D721Med (cell line): ENCODE measurements at regions not wholly inside any gene's neighbourhood (a gene's known extent, or its start where the extent isn't known, plus 50 kb on each side); places are given as distances from the start of the nearest gene placed in this dataset.

Experiments
- DNase-seq: peaks from one replicate; pipeline ENCODE4 v3.0.0; 2011; ENCODE audit warnings: low spot score; ENCODE audit not compliant: insufficient read length
- FAIRE-seq: peaks from 2 replicates; lab custom pipeline; 2011; peaks lifted over from hg19 to GRCh38; lab: Jason Lieb, UNC
- TF ChIP-seq, protein P1 (sequence below): IDR thresholded peaks from 2 replicates; pipeline ENCODE4 v1.5.1; 2012; ENCODE audit warnings: mild to moderate bottlenecking, control low read depth; ENCODE audit not compliant: insufficient read depth; ENCODE audit errors: missing control alignments

DNA sequence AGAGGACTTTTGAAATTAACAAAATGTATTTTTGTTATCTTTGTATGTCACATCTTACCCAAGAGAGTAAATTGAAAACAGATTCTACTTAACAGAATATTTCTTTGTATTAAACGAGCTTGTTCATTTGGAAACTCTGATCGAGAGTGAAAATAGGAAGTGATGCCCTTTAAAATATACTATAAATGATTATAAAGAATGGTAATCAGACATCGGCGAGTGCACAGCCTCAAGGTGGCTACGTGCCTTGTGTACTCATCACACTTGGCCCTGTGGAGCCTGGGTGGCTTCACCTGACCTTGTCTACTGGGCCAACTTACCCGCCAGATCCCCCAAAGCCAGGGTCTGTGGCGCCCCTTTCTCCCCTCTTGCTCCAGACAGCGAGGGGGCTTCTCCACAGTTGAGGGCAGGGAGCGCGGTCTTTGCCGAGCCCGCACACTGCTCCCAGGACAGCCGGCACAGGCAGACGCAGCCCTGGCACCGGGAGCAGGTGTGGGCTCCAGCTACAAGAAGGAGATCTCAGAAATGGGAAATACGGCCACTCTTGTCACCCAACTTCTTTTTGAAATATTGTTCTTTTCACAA is 243.2 kb downstream of the CEMIP2 start:
- FAIRE-seq = no peak
- no peak for DNase-seq
- TF ChIP-seq, protein P1, sequence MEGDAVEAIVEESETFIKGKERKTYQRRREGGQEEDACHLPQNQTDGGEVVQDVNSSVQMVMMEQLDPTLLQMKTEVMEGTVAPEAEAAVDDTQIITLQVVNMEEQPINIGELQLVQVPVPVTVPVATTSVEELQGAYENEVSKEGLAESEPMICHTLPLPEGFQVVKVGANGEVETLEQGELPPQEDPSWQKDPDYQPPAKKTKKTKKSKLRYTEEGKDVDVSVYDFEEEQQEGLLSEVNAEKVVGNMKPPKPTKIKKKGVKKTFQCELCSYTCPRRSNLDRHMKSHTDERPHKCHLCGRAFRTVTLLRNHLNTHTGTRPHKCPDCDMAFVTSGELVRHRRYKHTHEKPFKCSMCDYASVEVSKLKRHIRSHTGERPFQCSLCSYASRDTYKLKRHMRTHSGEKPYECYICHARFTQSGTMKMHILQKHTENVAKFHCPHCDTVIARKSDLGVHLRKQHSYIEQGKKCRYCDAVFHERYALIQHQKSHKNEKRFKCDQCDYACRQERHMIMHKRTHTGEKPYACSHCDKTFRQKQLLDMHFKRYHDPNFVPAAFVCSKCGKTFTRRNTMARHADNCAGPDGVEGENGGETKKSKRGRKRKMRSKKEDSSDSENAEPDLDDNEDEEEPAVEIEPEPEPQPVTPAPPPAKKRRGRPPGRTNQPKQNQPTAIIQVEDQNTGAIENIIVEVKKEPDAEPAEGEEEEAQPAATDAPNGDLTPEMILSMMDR = no peak

DNA sequence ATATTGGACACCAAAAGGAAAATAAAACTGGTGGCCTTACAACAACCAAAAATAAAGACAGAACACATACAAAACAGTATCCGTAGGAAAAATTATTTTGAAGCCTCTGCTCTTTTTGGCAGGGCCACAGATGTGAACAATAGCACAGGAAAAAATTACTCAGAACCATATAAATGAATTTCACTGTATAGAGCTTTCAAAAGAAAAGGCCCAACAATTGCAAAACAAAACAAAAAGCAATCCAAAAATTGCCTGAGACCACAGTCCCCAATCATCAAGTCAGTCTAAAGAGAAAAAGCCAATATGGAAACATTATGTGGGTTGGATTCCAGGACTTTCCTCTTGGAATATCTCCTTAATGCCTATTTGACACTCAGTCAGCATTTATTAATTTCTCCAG is 243.8 kb downstream of the CEMIP2 start:
- no peak for FAIRE-seq
- DNase-seq = no peak
- TF ChIP-seq, protein P1 = no peak

DNA sequence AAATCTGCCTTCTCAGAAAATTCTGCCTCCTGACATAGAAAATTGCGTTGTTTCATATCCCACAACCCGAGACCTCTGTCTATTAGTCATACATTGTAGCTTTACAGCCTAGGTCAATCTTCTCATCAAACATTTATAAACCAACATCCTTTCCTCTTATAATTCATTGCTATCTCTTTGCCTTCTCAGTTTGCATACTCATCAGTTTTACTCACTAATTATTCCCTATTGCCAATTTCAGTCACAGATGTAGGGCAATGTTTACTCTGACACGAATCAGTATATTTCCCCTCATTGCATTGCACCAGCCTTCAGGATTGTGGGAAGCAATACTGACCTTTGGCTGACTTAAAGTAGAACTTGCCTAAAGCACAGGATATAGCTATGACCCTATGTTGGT is 247.2 kb downstream of the CEMIP2 start:
- no peak for FAIRE-seq
- DNase-seq = no peak
- TF ChIP-seq, protein P1 = no peak

DNA sequence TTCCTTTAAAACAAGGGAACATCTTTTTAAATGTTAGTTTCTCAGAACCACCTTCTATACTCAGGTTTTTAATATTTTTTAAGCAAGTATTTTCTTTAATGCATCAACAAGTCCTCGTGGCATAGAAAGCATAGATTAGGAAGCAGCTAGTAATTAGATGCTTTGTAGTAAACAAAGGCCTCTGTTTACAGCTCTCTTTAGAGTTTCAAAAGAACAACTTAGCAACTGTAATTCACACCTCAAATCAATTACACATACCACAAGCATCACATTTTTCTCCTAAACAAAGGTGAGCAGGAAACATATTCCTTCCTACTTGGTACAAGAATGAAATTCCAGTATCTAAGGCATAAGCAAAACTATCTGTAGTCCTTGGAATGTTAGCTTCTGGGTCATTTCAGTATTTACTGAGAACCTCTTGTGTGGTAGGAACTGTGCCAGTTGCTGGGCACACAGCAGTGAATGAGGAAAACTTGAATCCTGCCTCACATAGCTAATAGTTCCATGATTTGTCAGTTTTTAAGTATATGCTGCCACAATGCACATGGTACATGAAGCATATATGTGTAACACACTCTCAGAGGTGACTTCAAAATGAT is 249.1 kb downstream of the CEMIP2 start:
- DNase-seq (no peak), FAIRE-seq (no peak)
- TF ChIP-seq, protein P1 = no peak

DNA sequence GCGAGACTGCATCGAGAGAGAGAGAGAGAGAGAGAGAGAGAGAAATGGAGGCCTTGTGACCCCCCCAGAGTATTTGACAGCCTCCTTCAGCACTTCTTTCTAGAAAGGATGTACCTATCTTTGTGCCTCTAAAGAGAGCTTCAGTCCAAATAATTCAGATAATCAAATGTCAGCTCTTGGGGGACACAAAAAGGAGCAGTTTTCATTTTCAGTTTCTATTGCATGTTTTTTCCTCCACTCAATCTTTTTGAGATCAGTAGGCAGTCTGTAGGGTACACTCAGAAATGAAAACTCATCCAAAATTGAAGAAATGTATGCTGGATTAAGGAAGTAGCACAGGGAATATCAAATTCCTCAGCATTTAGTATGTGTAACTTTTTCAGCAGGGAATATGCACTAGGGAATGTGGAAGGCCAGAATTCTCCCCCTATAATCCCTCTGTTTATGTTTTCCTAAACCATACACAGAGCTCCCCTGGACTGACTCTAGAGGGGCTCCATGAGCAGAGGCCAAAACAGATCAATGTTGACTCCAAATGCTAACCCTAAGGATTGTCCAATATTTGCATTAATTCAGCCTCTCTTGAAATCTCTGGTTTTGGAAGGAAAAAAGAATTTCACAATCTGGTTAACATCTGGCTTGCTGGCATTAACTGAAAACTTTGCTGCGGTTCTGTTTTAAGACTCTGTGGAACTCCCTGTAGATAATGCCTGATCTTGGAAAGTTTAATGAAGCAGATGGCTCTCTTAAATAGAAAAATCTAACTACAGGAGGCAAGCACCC is 250.1 kb downstream of the CEMIP2 start:
- DNase-seq (no peak), FAIRE-seq (no peak)
- TF ChIP-seq, protein P1 = no peak

DNA sequence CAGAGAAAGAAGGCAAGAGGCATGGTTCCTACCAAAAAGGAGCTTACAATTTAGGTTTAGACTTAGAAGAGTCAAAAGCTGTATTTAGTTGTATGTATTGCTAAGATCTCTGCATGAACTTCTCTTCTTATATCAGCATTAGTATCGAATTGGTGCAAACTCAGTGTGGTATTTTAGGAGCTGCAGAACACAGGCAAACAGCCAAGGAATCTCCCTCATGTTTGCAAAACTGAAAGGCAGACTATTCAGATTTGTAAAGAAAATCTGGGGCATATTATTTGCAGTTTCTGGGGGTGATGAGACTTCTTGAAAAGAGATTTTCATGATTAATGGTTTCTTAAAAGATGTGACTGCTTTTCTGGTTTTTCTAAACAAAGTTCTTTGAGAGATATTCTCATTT is 252.7 kb downstream of the CEMIP2 start:
- no peak for DNase-seq
- TF ChIP-seq, protein P1 = no peak
- FAIRE-seq = no peak
